GM12878 (cell line): ENCODE measurements at regions not wholly inside any gene's neighbourhood (a gene's known extent, or its start where the extent isn't known, plus 50 kb on each side); places are given as distances from the start of the nearest gene placed in this dataset.

ENCODE experiments used
- BCLAF1 ChIP-seq: fragments of 450-650 bp; IDR thresholded peaks from 2 replicates; pipeline ENCODE4 v1.6.1; 2017; ENCODE audit warnings: antibody characterized with exemption, mild to moderate bottlenecking, moderate library complexity
- IRF4 ChIP-seq: IDR thresholded peaks from 2 replicates; pipeline ENCODE4 v1.6.1; 2011; ENCODE audit warnings: low read depth, low read length
- JUNB ChIP-seq: IDR thresholded peaks from 2 replicates; pipeline ENCODE4 v1.6.1; 2016; ENCODE audit warnings: antibody characterized with exemption, mild to moderate bottlenecking
- NFYA ChIP-seq: IDR thresholded peaks from 2 replicates; pipeline ENCODE4 v1.6.1; 2011; ENCODE audit warnings: low read depth, mild to moderate bottlenecking, low read length, improper control_type of control experiment, borderline replicate concordance
- RELA ChIP-seq: fragments of 450-650 bp; IDR thresholded peaks from 2 replicates; pipeline ENCODE4 v1.8.0; 2014; ENCODE audit warnings: borderline replicate concordance; ENCODE audit not compliant: partially characterized antibody
- SKIL ChIP-seq: fragments of 450-650 bp; IDR thresholded peaks from 2 replicates; pipeline ENCODE4 v1.6.1; 2017; ENCODE audit warnings: mild to moderate bottlenecking, low read depth, inconsistent platforms; ENCODE audit not compliant: poor library complexity, severe bottlenecking
- ZBTB4 ChIP-seq: fragments of 450-650 bp; formaldehyde crosslinking; IDR thresholded peaks from 2 replicates; pipeline ENCODE4 v1.4.0; 2022; ENCODE audit warnings: mild to moderate bottlenecking, moderate library complexity

GRCh38 chr11:72513411-72513810, 79.1 kb upstream of the CLPB start (continued):
- TF ChIP-seq BCLAF1: no peak
- TF ChIP-seq IRF4: no peak
- TF ChIP-seq JUNB: no peak
- no peak for TF ChIP-seq ZBTB4
- no peak for TF ChIP-seq SKIL
- TF ChIP-seq RELA: no peak
- TF ChIP-seq NFYA: no peak
